SK-N-SH treated with all-trans-retinoic acid at 6 μM for 48 hours (cell line): ENCODE measurements at regions not wholly inside any gene's neighbourhood (a gene's known extent, or its start where the extent isn't known, plus 50 kb on each side); places are given as distances from the start of the nearest gene placed in this dataset.

Experiments
- ATAC-seq: fragments of 200-7000 bp; cut with Tn5 transposase; 3 replicates; pipeline ENCODE4 v1.9.1; 2020; ENCODE audit warnings: mild to moderate bottlenecking, moderate library complexity
- ARNTL ChIP-seq: fragments of 450-650 bp; formaldehyde crosslinking; IDR thresholded peaks from 2 replicates; pipeline ENCODE4 v1.5.0; 2020; ENCODE audit warnings: low read depth, mild to moderate bottlenecking, moderate library complexity, borderline replicate concordance
- BACH2 ChIP-seq: fragments of 250-450 bp; sonication (Bioruptor Pico); IDR thresholded peaks from 2 replicates; pipeline ENCODE4 v1.9.0; 2021; ENCODE audit warnings: mild to moderate bottlenecking, borderline replicate concordance
- CSDC2 ChIP-seq: fragments of 250-450 bp; sonication (Bioruptor Pico); IDR thresholded peaks from 2 replicates; pipeline ENCODE4 v1.5.0; 2020; ENCODE audit warnings: mild to moderate bottlenecking, moderate library complexity
- ESRRG ChIP-seq: fragments of 250-450 bp; sonication (Bioruptor Pico); IDR thresholded peaks from 2 replicates; pipeline ENCODE4 v1.6.1; 2021; ENCODE audit warnings: mild to moderate bottlenecking
- GLIS3 ChIP-seq: fragments of 250-450 bp; sonication (Bioruptor Pico); IDR thresholded peaks from 2 replicates; pipeline ENCODE4 v1.5.0; 2020; ENCODE audit warnings: mild to moderate bottlenecking, moderate library complexity
- OSR1 ChIP-seq: fragments of 250-450 bp; sonication (Bioruptor Pico); IDR thresholded peaks from 2 replicates; pipeline ENCODE4 v1.8.0; 2022; ENCODE audit warnings: moderate library complexity, mild to moderate bottlenecking, inconsistent platforms
- PPARA ChIP-seq: fragments of 250-450 bp; sonication (Bioruptor Pico); IDR thresholded peaks from 2 replicates; pipeline ENCODE4 v1.5.0; 2020; ENCODE audit warnings: mild to moderate bottlenecking, borderline replicate concordance
- RARB ChIP-seq: fragments of 250-450 bp; sonication (Bioruptor Pico); IDR thresholded peaks from 2 replicates; pipeline ENCODE4 v1.8.0; 2021; ENCODE audit warnings: mild to moderate bottlenecking, moderate library complexity
- SNAI2 ChIP-seq: fragments of 250-450 bp; sonication (Bioruptor Pico); IDR thresholded peaks from 2 replicates; pipeline ENCODE4 v1.5.0; 2020; ENCODE audit warnings: mild to moderate bottlenecking, moderate library complexity
- TCF4 ChIP-seq: fragments of 250-450 bp; sonication (Bioruptor Pico); IDR thresholded peaks from 2 replicates; pipeline ENCODE4 v1.8.0; 2021; ENCODE audit warnings: mild to moderate bottlenecking, moderate library complexity, borderline replicate concordance
- TOX ChIP-seq: fragments of 250-450 bp; sonication (Bioruptor Pico); IDR thresholded peaks from 2 replicates; pipeline ENCODE4 v1.8.0; 2021; ENCODE audit warnings: mild to moderate bottlenecking, moderate library complexity, borderline replicate concordance
- ZC3H10 ChIP-seq: fragments of 250-450 bp; sonication (Bioruptor Pico); IDR thresholded peaks from 2 replicates; pipeline ENCODE4 v1.5.1; 2021; ENCODE audit warnings: mild to moderate bottlenecking, moderate library complexity
- ZFP3 ChIP-seq: fragments of 250-450 bp; sonication (Bioruptor Pico); IDR thresholded peaks from 2 replicates; pipeline ENCODE4 v1.5.0; 2020; ENCODE audit warnings: mild to moderate bottlenecking, moderate library complexity
- ZNF565 ChIP-seq: fragments of 450-650 bp; formaldehyde crosslinking; conservative IDR thresholded peaks from 2 replicates; pipeline ENCODE4 v1.5.0; 2020; ENCODE audit warnings: low read depth, mild to moderate bottlenecking, moderate library complexity
- ZNF8 ChIP-seq: fragments of 450-650 bp; formaldehyde crosslinking; IDR thresholded peaks from 2 replicates; pipeline ENCODE4 v1.5.0; 2020; ENCODE audit warnings: mild to moderate bottlenecking, moderate library complexity
- TF ChIP-seq, protein P1 (sequence below): fragments of 250-450 bp; sonication (Bioruptor Pico); IDR thresholded peaks from 2 replicates; pipeline ENCODE4 v1.8.0; 2021; ENCODE audit warnings: low read depth, mild to moderate bottlenecking, moderate library complexity, borderline replicate concordance
- TF ChIP-seq, protein P2 (sequence below): fragments of 250-450 bp; sonication (Bioruptor Pico); IDR thresholded peaks from 2 replicates; pipeline ENCODE4 v1.8.0; 2020; ENCODE audit warnings: mild to moderate bottlenecking, moderate library complexity, borderline replicate concordance
- TF ChIP-seq, protein P3 (sequence below): fragments of 250-450 bp; sonication (Bioruptor Pico); IDR thresholded peaks from 2 replicates; pipeline ENCODE4 v1.5.0; 2020; ENCODE audit warnings: mild to moderate bottlenecking, moderate library complexity
- TF ChIP-seq, protein P4 (sequence below): fragments of 250-450 bp; sonication (Bioruptor Pico); IDR thresholded peaks from 2 replicates; pipeline ENCODE4 v1.5.1; 2020; ENCODE audit warnings: low read depth, mild to moderate bottlenecking, moderate library complexity
- TF ChIP-seq, protein P5 (sequence below): fragments of 250-450 bp; sonication (Bioruptor Pico); IDR thresholded peaks from 2 replicates; pipeline ENCODE4 v1.5.1; 2021; ENCODE audit warnings: mild to moderate bottlenecking, moderate library complexity

DNA sequence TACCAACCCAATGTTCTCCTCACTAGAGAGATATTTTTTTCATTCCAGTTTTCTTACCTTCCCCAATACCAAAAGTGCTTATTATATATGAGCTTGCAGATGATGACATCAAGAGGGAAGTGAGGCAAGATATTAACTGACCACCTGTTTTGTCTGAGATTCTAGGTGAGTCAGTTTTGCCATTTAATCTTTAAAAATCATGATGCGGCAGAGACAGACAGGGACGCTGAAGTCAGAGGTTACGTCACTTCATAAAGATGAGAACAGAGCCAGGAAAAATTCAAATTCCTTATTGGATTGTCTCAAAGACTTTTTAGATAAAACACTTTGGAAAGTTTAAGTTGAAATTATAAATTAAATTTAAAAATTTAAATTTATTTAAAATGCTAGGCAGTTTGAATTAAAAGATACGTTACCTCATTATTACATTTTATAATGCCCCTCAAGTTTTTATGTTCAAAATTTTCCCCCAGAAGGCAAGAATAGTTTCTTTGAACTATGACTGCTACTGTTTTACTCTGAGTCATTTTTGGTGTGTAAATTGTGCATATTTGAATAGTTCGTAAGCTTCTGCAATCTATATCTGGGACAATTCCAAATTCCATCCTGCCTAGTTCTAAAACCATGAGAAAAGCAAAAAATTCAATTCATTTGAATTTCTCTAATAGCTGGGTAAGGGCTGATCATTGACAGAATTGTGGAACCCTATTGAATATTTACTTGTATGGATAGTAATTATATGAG, 839.6 kb upstream of the GOT2 start:
- no peak for TF ChIP-seq ESRRG (CRISPR knock-in tag)
- ATAC-seq, result no peak

DNA sequence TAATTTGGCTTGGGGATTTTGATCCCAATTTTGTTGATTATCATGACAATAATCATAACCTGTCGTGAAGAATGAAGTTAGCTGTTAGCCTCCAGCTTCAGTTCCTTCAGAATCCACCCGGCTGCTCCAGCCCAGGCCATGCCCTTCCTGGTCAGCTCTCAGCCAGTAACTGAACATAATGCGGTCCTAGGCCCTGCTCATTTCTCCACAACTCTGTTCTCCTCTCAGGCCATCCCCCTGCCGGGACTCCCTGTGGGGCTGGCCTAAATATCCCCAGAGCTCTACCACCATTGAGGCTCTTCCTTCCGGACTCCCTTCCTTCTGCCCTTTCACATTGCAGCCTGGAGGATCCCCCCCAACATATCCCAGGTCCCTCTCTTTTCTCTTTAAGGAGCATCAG, 833.4 kb upstream of the GOT2 start:
- no peak for ATAC-seq
- TF ChIP-seq, protein P1, sequence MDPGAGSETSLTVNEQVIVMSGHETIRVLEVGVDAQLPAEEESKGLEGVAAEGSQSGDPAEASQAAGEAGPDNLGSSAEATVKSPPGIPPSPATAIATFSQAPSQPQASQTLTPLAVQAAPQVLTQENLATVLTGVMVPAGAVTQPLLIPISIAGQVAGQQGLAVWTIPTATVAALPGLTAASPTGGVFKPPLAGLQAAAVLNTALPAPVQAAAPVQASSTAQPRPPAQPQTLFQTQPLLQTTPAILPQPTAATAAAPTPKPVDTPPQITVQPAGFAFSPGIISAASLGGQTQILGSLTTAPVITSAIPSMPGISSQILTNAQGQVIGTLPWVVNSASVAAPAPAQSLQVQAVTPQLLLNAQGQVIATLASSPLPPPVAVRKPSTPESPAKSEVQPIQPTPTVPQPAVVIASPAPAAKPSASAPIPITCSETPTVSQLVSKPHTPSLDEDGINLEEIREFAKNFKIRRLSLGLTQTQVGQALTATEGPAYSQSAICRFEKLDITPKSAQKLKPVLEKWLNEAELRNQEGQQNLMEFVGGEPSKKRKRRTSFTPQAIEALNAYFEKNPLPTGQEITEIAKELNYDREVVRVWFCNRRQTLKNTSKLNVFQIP (CRISPR knock-in tag), result no peak
- TF ChIP-seq ESRRG (CRISPR knock-in tag) (no peak), ZNF8 (no peak), SNAI2 (CRISPR knock-in tag) (no peak), ZFP3 (no peak), ZC3H10 (CRISPR knock-in tag) (no peak), TOX (CRISPR knock-in tag) (no peak), RARB (CRISPR knock-in tag) (no peak), ZNF565 (CRISPR knock-in tag) (no peak), CSDC2 (no peak), BACH2 (CRISPR knock-in tag) (no peak), OSR1 (CRISPR knock-in tag) (no peak), ARNTL (CRISPR knock-in tag) (no peak)
- TF ChIP-seq, protein P2, sequence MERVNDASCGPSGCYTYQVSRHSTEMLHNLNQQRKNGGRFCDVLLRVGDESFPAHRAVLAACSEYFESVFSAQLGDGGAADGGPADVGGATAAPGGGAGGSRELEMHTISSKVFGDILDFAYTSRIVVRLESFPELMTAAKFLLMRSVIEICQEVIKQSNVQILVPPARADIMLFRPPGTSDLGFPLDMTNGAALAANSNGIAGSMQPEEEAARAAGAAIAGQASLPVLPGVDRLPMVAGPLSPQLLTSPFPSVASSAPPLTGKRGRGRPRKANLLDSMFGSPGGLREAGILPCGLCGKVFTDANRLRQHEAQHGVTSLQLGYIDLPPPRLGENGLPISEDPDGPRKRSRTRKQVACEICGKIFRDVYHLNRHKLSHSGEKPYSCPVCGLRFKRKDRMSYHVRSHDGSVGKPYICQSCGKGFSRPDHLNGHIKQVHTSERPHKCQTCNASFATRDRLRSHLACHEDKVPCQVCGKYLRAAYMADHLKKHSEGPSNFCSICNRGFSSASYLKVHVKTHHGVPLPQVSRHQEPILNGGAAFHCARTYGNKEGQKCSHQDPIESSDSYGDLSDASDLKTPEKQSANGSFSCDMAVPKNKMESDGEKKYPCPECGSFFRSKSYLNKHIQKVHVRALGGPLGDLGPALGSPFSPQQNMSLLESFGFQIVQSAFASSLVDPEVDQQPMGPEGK, result no peak
- TF ChIP-seq, protein P3, sequence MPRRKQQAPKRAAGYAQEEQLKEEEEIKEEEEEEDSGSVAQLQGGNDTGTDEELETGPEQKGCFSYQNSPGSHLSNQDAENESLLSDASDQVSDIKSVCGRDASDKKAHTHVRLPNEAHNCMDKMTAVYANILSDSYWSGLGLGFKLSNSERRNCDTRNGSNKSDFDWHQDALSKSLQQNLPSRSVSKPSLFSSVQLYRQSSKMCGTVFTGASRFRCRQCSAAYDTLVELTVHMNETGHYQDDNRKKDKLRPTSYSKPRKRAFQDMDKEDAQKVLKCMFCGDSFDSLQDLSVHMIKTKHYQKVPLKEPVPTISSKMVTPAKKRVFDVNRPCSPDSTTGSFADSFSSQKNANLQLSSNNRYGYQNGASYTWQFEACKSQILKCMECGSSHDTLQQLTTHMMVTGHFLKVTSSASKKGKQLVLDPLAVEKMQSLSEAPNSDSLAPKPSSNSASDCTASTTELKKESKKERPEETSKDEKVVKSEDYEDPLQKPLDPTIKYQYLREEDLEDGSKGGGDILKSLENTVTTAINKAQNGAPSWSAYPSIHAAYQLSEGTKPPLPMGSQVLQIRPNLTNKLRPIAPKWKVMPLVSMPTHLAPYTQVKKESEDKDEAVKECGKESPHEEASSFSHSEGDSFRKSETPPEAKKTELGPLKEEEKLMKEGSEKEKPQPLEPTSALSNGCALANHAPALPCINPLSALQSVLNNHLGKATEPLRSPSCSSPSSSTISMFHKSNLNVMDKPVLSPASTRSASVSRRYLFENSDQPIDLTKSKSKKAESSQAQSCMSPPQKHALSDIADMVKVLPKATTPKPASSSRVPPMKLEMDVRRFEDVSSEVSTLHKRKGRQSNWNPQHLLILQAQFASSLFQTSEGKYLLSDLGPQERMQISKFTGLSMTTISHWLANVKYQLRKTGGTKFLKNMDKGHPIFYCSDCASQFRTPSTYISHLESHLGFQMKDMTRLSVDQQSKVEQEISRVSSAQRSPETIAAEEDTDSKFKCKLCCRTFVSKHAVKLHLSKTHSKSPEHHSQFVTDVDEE, result no peak
- TF ChIP-seq, protein P4, sequence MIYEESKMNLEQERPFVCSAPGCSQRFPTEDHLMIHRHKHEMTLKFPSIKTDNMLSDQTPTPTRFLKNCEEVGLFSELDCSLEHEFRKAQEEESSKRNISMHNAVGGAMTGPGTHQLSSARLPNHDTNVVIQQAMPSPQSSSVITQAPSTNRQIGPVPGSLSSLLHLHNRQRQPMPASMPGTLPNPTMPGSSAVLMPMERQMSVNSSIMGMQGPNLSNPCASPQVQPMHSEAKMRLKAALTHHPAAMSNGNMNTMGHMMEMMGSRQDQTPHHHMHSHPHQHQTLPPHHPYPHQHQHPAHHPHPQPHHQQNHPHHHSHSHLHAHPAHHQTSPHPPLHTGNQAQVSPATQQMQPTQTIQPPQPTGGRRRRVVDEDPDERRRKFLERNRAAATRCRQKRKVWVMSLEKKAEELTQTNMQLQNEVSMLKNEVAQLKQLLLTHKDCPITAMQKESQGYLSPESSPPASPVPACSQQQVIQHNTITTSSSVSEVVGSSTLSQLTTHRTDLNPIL (CRISPR knock-in tag), result no peak

DNA sequence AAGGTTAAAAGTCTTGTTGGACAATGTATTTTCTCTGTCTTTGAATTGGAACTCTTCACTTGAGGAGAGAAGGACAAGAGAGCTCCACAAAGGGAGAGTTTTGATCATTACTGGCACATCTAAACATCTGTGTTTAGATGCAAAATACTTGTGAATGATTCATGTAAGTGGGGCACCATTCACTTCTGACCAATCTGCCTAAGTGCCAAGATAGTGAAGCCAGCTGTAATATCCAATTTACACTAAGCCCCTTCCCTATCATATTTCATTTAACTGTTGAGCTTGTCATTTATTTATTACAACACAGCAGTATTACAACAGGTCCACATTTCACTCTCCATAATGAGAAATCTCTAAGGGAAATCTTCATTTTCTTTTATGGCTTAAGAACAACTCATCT, 832.3 kb upstream of the GOT2 start:
- TF ChIP-seq SNAI2 (CRISPR knock-in tag), result no peak
- TF ChIP-seq, protein P4 (CRISPR knock-in tag), result no peak
- TF ChIP-seq, protein P5, sequence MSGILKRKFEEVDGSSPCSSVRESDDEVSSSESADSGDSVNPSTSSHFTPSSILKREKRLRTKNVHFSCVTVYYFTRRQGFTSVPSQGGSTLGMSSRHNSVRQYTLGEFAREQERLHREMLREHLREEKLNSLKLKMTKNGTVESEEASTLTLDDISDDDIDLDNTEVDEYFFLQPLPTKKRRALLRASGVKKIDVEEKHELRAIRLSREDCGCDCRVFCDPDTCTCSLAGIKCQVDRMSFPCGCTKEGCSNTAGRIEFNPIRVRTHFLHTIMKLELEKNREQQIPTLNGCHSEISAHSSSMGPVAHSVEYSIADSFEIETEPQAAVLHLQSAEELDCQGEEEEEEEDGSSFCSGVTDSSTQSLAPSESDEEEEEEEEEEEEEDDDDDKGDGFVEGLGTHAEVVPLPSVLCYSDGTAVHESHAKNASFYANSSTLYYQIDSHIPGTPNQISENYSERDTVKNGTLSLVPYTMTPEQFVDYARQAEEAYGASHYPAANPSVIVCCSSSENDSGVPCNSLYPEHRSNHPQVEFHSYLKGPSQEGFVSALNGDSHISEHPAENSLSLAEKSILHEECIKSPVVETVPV, result no peak
- no peak for TF ChIP-seq TCF4 (CRISPR knock-in tag)
- TF ChIP-seq GLIS3, result no peak
- no peak for TF ChIP-seq TOX (CRISPR knock-in tag)
- no peak for TF ChIP-seq RARB (CRISPR knock-in tag)
- no peak for TF ChIP-seq ZNF565 (CRISPR knock-in tag)
- no peak for TF ChIP-seq PPARA
- TF ChIP-seq, protein P1 (CRISPR knock-in tag), result no peak
- no peak for TF ChIP-seq ZC3H10 (CRISPR knock-in tag)

More for the DNA sequence above, 832.3 kb upstream of the GOT2 start:
- ATAC-seq, result no peak
